Trophoblast cell (in vitro differentiated cells and primary cell): ENCODE measurements at regions not wholly inside any gene's neighbourhood (a gene's known extent, or its start where the extent isn't known, plus 50 kb on each side); places are given as distances from the start of the nearest gene placed in this dataset.

Experiments
- DNase-seq, 2 donors: peaks; one replicate each; pipeline ENCODE4 v3.0.0-alpha.2; 2016
- H2AFZ ChIP-seq: 2 replicates; pipeline ENCODE4 v1.6.1; 2013; ENCODE audit warnings: low read length, moderate library complexity, mild to moderate bottlenecking; ENCODE audit not compliant: insufficient read depth, poor library complexity
- H2AK5ac ChIP-seq: 2 replicates; pipeline ENCODE4 v1.6.1; 2013; ENCODE audit warnings: mild to moderate bottlenecking, low read length
- H2BK120ac ChIP-seq: 2 replicates; pipeline ENCODE4 v1.6.1; 2013; ENCODE audit warnings: low read length, mild to moderate bottlenecking, moderate library complexity; ENCODE audit not compliant: insufficient read depth, poor library complexity
- H2BK12ac ChIP-seq: 2 replicates; pipeline ENCODE4 v1.6.1; 2013; ENCODE audit warnings: mild to moderate bottlenecking, low read length, moderate library complexity
- H2BK5ac ChIP-seq: 2 replicates; pipeline ENCODE4 v1.6.1; 2013; ENCODE audit warnings: low read length, low read depth, moderate library complexity, mild to moderate bottlenecking; ENCODE audit not compliant: poor library complexity
- H3K14ac ChIP-seq: 2 replicates; pipeline ENCODE4 v1.6.1; 2013; ENCODE audit warnings: mild to moderate bottlenecking, low read length
- H3K18ac ChIP-seq: 2 replicates; pipeline ENCODE4 v1.6.1; 2013; ENCODE audit warnings: mild to moderate bottlenecking, low read length
- H3K23ac ChIP-seq: 2 replicates; pipeline ENCODE4 v1.6.1; 2013; ENCODE audit warnings: low read length
- H3K27ac ChIP-seq: 2 replicates; pipeline ENCODE4 v1.5.1; 2013; ENCODE audit warnings: low read depth, mild to moderate bottlenecking, inconsistent platforms, low read length, moderate library complexity
- H3K27me3 ChIP-seq: 2 replicates; pipeline ENCODE4 v1.6.1; 2013; ENCODE audit warnings: inconsistent platforms, mild to moderate bottlenecking, low read length, moderate library complexity; ENCODE audit not compliant: insufficient read depth
- H3K36me3 ChIP-seq, 2 experiments: 1 replicate in 1 of 2; 2 replicates in 1 of 2; pipeline ENCODE4 v1.6.1; 2013; ENCODE audit warnings: low read length in 2 of 2, mild to moderate bottlenecking in 2 of 2, moderate library complexity in 1 of 2; ENCODE audit not compliant: insufficient read depth in 2 of 2, control insufficient read depth in 1 of 2
- H3K4ac ChIP-seq: 2 replicates; pipeline ENCODE4 v1.6.1; 2013; ENCODE audit warnings: low read depth, mild to moderate bottlenecking, low read length, moderate library complexity
- H3K4me1 ChIP-seq, 2 experiments: 1 replicate in 1 of 2; 2 replicates in 1 of 2; pipeline ENCODE4 v1.6.1; 2013; ENCODE audit warnings: low read length in 2 of 2, mild to moderate bottlenecking in 2 of 2, moderate library complexity in 1 of 2; ENCODE audit not compliant: insufficient read depth in 2 of 2, control insufficient read depth in 1 of 2
- H3K4me2 ChIP-seq: 2 replicates; pipeline ENCODE4 v1.6.1; 2013; ENCODE audit warnings: inconsistent platforms, mild to moderate bottlenecking, low read length, moderate library complexity
- H3K4me3 ChIP-seq: 2 replicates; pipeline ENCODE4 v1.5.1; 2013; ENCODE audit warnings: mild to moderate bottlenecking, low read depth, low read length, inconsistent platforms
- H3K79me1 ChIP-seq: one replicate; pipeline ENCODE4 v1.6.1; 2013; ENCODE audit warnings: low read length
- H3K79me2 ChIP-seq: 2 replicates; pipeline ENCODE4 v1.6.1; 2013; ENCODE audit warnings: low read length, mild to moderate bottlenecking; ENCODE audit not compliant: control insufficient read depth, insufficient read depth, poor library complexity
- H3K9ac ChIP-seq: 2 replicates; pipeline ENCODE4 v1.6.1; 2013; ENCODE audit warnings: mild to moderate bottlenecking, low read length
- H3K9me3 ChIP-seq: 2 replicates; pipeline ENCODE4 v1.6.1; 2013; ENCODE audit warnings: low read depth, mild to moderate bottlenecking, control low read depth, inconsistent platforms, low read length; ENCODE audit not compliant: insufficient read depth
- H4K12ac ChIP-seq: 2 replicates; pipeline ENCODE4 v1.6.1; 2013; ENCODE audit warnings: low read depth, mild to moderate bottlenecking, low read length, moderate library complexity
- H4K8ac ChIP-seq: 2 replicates; pipeline ENCODE4 v1.6.1; 2013; ENCODE audit warnings: low read depth, mild to moderate bottlenecking, low read length, moderate library complexity
- H4K91ac ChIP-seq: one replicate; pipeline ENCODE4 v1.6.1; 2013; ENCODE audit warnings: low read depth, mild to moderate bottlenecking, low read length, moderate library complexity
- WGBS: extraction: QIAGEN DNeasy Blood & Tissue Kit; methylation state at CpG from one replicate; pipeline ENCODE4 v1.1.7; 2013; ENCODE audit warnings: missing lambda C conversion rate; ENCODE audit not compliant: insufficient read length, insufficient coverage; ENCODE audit errors: extremely low coverage; 5-methylcytosine and 5-hydroxymethylcytosine counted together

- WGBS, result no CpG with 5 or more reads among the region's 4 CpGs
- no peak overlapping the region for H2BK120ac ChIP-seq
- no peak overlapping the region for H3K14ac ChIP-seq
- H4K8ac ChIP-seq, result no peak overlapping the region
- H3K4me2 ChIP-seq, result no peak overlapping the region
- peaks cover 3% of the 10 kb centered on the region for H3K9me3 ChIP-seq
- H3K27me3 ChIP-seq, result no peaks in the 10 kb centered on the region
- H2AK5ac ChIP-seq, result no peak overlapping the region
- no peak overlapping the region for H2AFZ ChIP-seq
- H4K12ac ChIP-seq, result no peak overlapping the region
- no peak for DNase-seq
- H3K9ac ChIP-seq, result no peak overlapping the region
- H2BK5ac ChIP-seq, result no peak overlapping the region
- no peaks in the 10 kb centered on the region for H3K4me1 ChIP-seq
- H3K79me1 ChIP-seq, result no peaks in the 10 kb centered on the region
- H3K18ac ChIP-seq, result no peak overlapping the region
- no peak overlapping the region for H3K4me3 ChIP-seq
- H3K79me2 ChIP-seq, result no peaks in the 10 kb centered on the region
- no peak overlapping the region for H3K27ac ChIP-seq
- H3K4ac ChIP-seq, result no peak overlapping the region
- H2BK12ac ChIP-seq, result no peak overlapping the region
- no peak overlapping the region for H4K91ac ChIP-seq
- H3K23ac ChIP-seq, result no peak overlapping the region
- no peaks in the 10 kb centered on the region for H3K36me3 ChIP-seq
Observed at GRCh38 chr15:80333261-80333660, 70.9 kb upstream of the ARNT2 start.

- no peak overlapping the region for H3K4me3 ChIP-seq
- no peak overlapping the region for H3K14ac ChIP-seq
- no peak overlapping the region for H2AK5ac ChIP-seq
- no peak overlapping the region for H4K12ac ChIP-seq
- no peak overlapping the region for H3K18ac ChIP-seq
- H3K27me3 ChIP-seq, result no peaks in the 10 kb centered on the region
- no peak overlapping the region for H2AFZ ChIP-seq
- no peak overlapping the region for H3K4me2 ChIP-seq
- no peak overlapping the region for H2BK120ac ChIP-seq
- WGBS, result no CpG with 5 or more reads among the region's 1 CpG
- H3K4me1 ChIP-seq, result no peaks in the 10 kb centered on the region
- H2BK12ac ChIP-seq, result no peak overlapping the region
- H3K79me1 ChIP-seq, result no peaks in the 10 kb centered on the region
- DNase-seq, result peak in 1 of 2 donors; percentile 1
- H3K23ac ChIP-seq, result no peak overlapping the region
- no peak overlapping the region for H3K4ac ChIP-seq
- H3K27ac ChIP-seq, result no peak overlapping the region
- H4K91ac ChIP-seq, result no peak overlapping the region
- no peak overlapping the region for H2BK5ac ChIP-seq
- no peaks in the 10 kb centered on the region for H3K79me2 ChIP-seq
- no peak overlapping the region for H4K8ac ChIP-seq
- H3K9ac ChIP-seq, result no peak overlapping the region
- H3K36me3 ChIP-seq, result no peaks in the 10 kb centered on the region
- no peaks in the 10 kb centered on the region for H3K9me3 ChIP-seq
Observed at GRCh38 chr15:80334521-80334920, 69.7 kb upstream of the ARNT2 start.

GRCh38 chr15:80339601-80340000, 64.6 kb upstream of the ARNT2 start:
- no peak overlapping the region for H4K91ac ChIP-seq
- H3K36me3 ChIP-seq, result no peaks in the 10 kb centered on the region
- no peak overlapping the region for H3K4me3 ChIP-seq
- no peak overlapping the region for H3K14ac ChIP-seq
- H3K27ac ChIP-seq, result no peak overlapping the region
- no peak overlapping the region for H2BK120ac ChIP-seq
- no peak overlapping the region for H4K12ac ChIP-seq
- no peak overlapping the region for H2AFZ ChIP-seq
- no peak overlapping the region for H3K18ac ChIP-seq
- no peak overlapping the region for H3K4me2 ChIP-seq
- H3K27me3 ChIP-seq, result no peaks in the 10 kb centered on the region
- H3K9ac ChIP-seq, result no peak overlapping the region
- no peaks in the 10 kb centered on the region for H3K79me1 ChIP-seq
- no peak overlapping the region for H3K23ac ChIP-seq
- H4K8ac ChIP-seq, result no peak overlapping the region
- no peaks in the 10 kb centered on the region for H3K4me1 ChIP-seq
- DNase-seq, result no peak
- WGBS, result no CpG with 5 or more reads among the region's 3 CpGs
- H2AK5ac ChIP-seq, result no peak overlapping the region
- H3K79me2 ChIP-seq, result no peaks in the 10 kb centered on the region
- H2BK12ac ChIP-seq, result no peak overlapping the region
- no peak overlapping the region for H3K4ac ChIP-seq
- H2BK5ac ChIP-seq, result no peak overlapping the region
- no peaks in the 10 kb centered on the region for H3K9me3 ChIP-seq

GRCh38 chr15:80342148-80342547, 62.0 kb upstream of the ARNT2 start:
- Histone ChIP-seq H3K27me3 (no peaks in the 10 kb centered on the region), H3K79me1 (no peaks in the 10 kb centered on the region)
- no CpG with 5 or more reads among the region's 4 CpGs for WGBS

More at GRCh38 chr15:80342148-80342547, 62.0 kb upstream of the ARNT2 start:
- H2BK5ac ChIP-seq, result no peak overlapping the region
- H3K9ac ChIP-seq, result no peak overlapping the region
- no peaks in the 10 kb centered on the region for H3K79me2 ChIP-seq
- H3K14ac ChIP-seq, result no peak overlapping the region
- no peak for DNase-seq
- H3K4ac ChIP-seq, result no peak overlapping the region
- no peak overlapping the region for H3K4me3 ChIP-seq
- no peaks in the 10 kb centered on the region for H3K4me1 ChIP-seq
- no peak overlapping the region for H3K18ac ChIP-seq
- H3K23ac ChIP-seq, result no peak overlapping the region
- H2AFZ ChIP-seq, result no peak overlapping the region
- no peaks in the 10 kb centered on the region for H3K9me3 ChIP-seq
- no peak overlapping the region for H2BK12ac ChIP-seq
- no peak overlapping the region for H4K12ac ChIP-seq
- no peak overlapping the region for H3K27ac ChIP-seq
- H4K91ac ChIP-seq, result no peak overlapping the region
- no peak overlapping the region for H4K8ac ChIP-seq
- H2AK5ac ChIP-seq, result no peak overlapping the region
- no peak overlapping the region for H2BK120ac ChIP-seq
- no peak overlapping the region for H3K4me2 ChIP-seq
- H3K36me3 ChIP-seq, result no peaks in the 10 kb centered on the region
